LHCN-M2 (cell line): ENCODE measurements at regions not wholly inside any gene's neighbourhood (a gene's known extent, or its start where the extent isn't known, plus 50 kb on each side); places are given as distances from the start of the nearest gene placed in this dataset.
"Not testable (repeated sequence)": the region's sequence is repeated elsewhere in the genome, so short reads cannot be mapped to it uniquely, and the experiment has no call there.

Experiments used
- DNase-seq: peaks from one replicate; pipeline ENCODE4 v3.0.0-alpha.2; 2012; ENCODE audit warnings: low read depth

- DNase-seq: no peak
These were observed 54.2 kb upstream of the NFIA start for GRCh38 chr1:61028136-61028535.

- not testable (repeated sequence) for DNase-seq
These were observed 64.3 kb upstream of the NFIA start for GRCh38 chr1:61018068-61018467.

- no peak for DNase-seq
These were observed 64.7 kb upstream of the NFIA start for GRCh38 chr1:61017651-61018050.

- no peak for DNase-seq
These were observed 68.3 kb upstream of the NFIA start for GRCh38 chr1:61013946-61014667.

- DNase-seq: no peak
These were observed 69.0 kb upstream of the NFIA start for GRCh38 chr1:61013189-61013945.

GRCh38 chr1:61012341-61012761, 70.0 kb upstream of the NFIA start:
- no peak for DNase-seq

GRCh38 chr1:61011561-61012263, 70.6 kb upstream of the NFIA start:
- no peak for DNase-seq

GRCh38 chr1:61007534-61008364, 74.6 kb upstream of the NFIA start:
- DNase-seq: no peak

GRCh38 chr1:61005614-61006580, 76.5 kb upstream of the NFIA start:
- DNase-seq: no peak

GRCh38 chr1:61004262-61005003, 77.9 kb upstream of the NFIA start:
- no peak for DNase-seq

- peak; percentile 14 for DNase-seq
These were observed 82.0 kb upstream of the NFIA start for GRCh38 chr1:61000327-61000726.

GRCh38 chr1:60998786-60999185, 83.6 kb upstream of the NFIA start:
- no peak for DNase-seq

GRCh38 chr1:60994828-60995492, 87.4 kb upstream of the NFIA start:
- DNase-seq: no peak

- DNase-seq: no peak
These were observed 88.0 kb upstream of the NFIA start for GRCh38 chr1:60994369-60994768.

GRCh38 chr1:60992165-60992564, 90.2 kb upstream of the NFIA start:
- no peak for DNase-seq

- no peak for DNase-seq
These were observed 91.7 kb upstream of the NFIA start for GRCh38 chr1:60990714-60991090.

- peak; percentile 83 for DNase-seq
These were observed 92.3 kb upstream of the NFIA start for GRCh38 chr1:60989749-60990713.

- DNase-seq: no peak
These were observed 93.5 kb upstream of the NFIA start for GRCh38 chr1:60988891-60989290.
